ENCODE measurements at regions not wholly inside any gene's neighbourhood (a gene's known extent, or its start where the extent isn't known, plus 50 kb on each side); places are given as distances from the start of the nearest gene placed in this dataset.
A peak's percentile ranks its signal among the peaks of the same experiment; 100 is the strongest.

DNA sequence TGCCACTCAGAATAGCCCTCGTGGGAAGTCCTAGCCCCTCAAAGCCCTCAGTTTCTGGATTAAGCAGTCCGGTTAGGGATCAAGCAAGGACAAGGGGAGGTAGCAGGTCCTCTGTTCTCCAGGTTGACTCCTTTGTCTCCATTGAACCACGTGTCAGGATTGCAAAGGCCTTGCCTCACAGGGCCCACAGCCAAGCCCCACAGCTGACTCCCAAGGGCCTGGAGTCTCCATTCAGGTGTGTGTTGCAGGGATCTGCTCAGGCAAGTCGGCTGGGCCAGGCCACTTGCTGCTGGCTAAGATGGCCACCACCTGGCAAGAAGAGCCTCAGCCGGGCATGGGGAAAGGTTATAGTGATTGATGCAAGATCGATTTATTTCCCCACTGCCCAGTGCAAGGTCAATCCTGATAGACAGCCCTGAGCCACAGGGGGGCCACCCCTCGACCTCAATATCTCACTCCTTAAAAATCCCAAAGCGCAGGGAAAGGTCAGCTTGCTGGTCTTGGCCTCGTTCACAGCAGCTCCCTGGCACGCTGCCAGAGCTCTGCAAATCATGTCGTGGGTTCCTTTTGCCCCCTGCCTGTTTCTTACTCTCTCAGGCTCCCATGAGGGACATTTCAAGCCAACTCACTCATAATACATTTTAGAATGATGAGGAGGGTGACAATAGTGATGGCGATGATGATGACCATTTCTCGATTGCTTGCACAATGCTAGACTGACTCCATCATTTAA, 75.9 kb downstream of the EDN3 start:
- DNase-seq: no peak

DNA sequence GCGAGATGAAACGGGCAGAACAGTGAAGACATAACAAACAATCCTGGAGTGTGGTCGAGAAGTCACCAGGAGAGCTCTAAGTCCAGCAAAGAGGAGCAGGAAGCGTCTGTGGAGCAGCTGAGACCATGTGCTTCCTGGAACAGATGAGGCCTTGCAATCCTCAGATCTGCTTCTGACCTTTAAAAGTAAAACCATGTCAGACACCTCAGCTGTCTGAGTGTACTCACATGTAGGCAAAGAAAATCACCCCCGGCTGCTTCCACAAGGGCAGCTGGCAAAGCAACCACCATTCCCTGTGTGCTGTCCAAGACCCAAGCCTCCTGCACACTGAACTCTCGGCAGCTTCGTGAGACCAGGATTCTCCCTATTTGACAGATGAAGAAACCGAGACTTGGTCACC, 76.6 kb downstream of the EDN3 start:
- no peak for DNase-seq

DNA sequence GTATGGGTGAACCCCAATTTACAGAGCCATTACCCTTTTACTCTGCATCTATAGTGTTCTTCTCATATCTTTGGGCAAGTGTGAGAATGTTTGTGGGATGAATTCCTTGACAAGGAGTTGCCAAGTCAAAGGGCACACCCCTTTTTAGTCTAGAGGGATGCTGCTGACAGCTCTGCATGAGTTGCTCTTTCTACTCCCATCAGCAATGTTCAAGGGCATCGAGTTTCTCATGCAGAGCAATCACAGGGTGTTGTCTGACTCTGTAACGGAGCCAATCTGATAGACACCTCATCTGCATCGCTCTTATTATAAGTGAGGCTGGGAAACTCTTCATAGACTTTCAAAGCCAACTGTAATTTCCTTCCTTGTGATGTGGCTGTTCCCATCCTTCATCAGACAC, 77.4 kb downstream of the EDN3 start:
- no peak for DNase-seq

DNA sequence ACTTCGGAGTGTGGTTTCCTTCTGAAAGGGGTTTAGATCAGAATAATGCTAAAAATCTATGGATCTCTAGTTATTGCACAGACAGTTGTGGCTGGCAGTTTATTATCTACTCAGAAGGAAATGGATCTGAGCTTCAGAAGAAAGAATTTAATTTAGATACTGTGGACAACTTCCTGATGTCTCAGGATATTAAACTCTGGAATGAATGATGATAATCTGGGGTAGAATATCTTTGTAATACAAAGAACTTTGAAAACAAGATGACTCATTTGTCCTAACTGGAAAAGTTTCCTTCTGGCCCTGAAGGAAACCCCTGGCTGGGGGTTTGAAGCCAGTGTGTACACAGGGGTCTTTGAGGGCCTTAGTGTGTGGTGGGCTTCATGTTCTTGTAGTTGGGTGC, 78.0 kb downstream of the EDN3 start:
- no peak for DNase-seq

DNA sequence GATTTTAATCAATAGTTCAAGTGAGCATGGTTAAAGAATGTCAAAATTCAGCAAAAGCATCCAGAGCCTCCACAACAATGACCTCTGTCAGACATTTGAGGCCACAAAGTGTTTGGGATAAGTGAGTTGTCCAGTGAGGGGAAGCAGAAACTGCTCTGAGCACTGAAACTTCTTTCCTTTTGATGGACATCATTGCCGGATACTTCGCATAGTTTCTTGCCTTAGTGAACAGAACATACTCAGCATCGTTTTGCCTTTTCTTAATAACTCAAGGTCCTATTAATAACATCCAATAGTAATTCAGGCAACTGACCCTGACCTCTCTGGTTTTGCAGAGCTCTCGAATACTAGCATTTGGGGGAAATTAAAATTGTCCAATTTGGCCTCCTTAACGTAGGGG, 78.6 kb downstream of the EDN3 start:
- DNase-seq: no peak

DNA sequence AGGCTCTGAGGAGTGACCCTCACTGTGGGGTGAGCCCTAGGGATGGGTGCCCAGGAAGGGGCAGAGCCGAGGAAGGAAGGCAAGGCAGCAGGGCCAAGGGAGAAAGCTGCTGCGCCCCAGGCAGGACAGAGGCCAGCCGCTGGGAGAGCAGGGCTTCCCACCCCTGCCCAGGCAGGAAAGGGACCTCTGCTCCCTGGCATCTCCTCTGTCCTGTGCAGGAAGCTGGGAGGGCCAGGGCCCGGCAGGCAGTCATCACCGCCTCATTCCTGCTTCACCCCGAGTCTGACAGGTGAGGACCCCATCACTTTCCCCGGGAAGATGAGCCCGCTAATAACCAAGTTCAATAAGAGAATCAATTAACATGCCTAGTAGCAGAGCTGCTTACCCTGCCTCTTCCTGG, 81.3 kb downstream of the EDN3 start:
- no peak for DNase-seq

DNA sequence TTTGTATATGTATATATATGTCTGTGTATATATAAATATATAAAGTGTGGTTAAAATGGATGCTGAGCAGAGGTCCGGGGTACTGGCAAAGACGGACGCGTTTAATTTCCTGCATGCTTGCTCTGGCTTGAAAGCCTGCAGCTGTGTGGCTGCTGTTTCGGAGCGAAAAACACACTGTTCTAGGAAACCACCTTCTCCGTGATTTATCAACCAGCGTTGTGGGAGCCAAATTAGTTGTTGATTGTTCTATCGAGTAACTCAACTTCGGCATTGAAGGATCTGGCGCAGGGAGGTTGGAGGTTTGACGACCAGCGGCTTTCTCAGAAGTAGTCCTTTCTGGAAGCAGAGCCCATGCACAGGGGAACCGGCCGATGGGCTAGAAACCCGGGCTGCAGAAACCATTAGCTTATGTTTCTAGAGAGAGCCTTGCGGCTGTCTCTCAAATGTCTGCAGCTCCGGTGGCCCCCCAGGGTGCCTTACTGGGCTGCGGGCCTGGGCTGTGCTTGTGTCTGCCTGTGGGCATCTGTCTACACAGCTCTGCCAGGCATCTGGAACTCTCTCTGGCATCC, 81.8 kb downstream of the EDN3 start:
- no peak for DNase-seq

DNA sequence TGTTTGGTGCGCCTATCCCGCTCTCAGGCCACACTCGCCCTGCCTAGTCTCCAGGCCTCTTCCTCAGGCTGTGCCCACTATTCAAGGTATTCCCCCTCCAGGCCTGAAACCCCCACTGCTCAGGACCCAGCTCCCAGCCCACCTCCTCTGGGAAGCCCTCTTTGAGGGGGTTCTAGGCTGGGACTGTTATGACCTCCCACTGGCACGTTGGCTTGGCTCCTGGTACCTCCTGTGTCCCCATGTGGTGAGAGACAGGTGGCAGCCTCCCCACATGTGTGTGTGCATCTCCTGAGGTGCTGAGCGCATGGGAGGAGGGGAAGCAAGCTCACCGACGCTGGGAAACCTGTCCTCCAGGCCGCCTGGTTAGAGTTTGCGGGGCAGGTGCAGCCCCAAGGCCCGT, 82.5 kb downstream of the EDN3 start:
- DNase-seq: no peak

DNA sequence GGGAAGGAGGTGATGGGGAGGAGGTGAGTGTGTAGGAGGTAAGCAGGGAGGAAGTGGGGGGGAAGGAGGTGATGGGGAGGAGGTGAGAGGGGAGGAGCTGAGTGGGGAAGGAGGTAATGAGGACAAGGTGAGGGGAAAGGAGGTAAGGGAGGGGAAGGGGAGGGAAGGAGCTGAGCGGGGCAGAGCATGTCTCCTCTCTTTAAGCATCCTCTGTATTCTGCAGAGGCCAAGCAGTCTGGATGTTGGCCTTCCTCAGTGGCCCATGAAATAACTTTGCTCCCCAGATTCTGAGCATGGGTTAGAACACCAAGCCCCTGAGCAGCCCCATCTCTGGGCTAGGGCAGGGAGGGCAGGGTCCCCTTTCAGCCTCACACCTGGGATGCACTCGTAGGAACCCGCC, 84.6 kb downstream of the EDN3 start:
- DNase-seq: no peak

DNA sequence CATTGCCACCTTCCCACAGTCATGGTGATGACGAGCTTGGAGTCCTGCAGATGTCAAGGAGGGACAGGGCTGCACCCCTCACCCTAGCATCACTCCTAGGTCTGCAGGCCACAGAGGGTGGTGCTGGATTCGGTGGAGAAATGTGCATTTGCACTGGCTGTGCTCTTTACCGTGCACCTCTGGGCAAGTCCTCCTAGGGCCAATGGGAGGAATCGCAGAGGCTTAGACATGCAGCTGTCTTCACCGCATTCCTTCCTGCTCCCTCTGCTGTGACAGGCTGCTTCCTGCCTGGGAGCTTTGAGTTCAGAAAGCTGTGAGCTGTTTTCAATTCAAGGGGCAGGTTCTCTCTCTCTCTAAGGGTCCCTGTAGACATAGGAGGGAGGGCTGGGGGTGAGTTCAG, 85.1 kb downstream of the EDN3 start:
- DNase-seq: no peak

DNA sequence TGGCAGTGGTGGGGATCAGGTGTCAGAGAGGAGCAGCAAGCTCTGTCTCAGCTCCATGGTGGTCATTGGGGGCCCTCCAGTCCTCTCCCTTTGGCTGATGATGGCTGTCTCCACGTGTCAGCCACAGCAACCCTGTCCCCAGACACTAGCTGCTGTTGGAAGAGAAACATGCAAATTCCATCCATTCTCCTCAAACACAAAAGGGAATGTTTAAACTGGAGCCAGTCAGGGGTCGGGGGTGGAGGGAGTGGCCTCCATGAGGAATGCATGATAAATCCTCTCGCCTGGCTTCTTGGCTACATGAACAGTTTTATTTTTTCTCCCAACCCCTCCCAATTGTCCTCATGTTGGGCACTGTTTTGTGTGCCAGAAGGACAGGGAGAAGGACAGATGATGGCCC, 86.4 kb downstream of the EDN3 start:
- no peak for DNase-seq

DNA sequence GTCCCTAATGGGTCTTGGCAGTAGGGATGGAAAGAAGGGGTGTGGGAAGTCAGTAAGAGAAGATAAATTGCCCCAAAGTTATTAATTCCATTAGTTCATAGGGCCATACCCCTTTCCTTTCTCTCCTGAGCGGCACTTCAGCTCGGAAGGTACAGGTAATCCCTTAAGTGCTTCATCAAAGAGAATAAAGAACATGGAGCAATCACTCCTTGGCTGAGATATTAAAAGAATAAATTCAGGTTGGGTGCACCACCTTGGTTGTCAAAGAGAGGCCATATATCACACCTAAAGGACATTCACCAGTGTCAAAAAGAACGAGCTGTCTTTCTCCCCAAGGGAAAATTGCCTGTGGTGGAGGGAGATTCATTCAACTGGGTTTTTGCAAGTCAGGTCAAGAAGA, 87.5 kb downstream of the EDN3 start:
- no peak for DNase-seq

DNA sequence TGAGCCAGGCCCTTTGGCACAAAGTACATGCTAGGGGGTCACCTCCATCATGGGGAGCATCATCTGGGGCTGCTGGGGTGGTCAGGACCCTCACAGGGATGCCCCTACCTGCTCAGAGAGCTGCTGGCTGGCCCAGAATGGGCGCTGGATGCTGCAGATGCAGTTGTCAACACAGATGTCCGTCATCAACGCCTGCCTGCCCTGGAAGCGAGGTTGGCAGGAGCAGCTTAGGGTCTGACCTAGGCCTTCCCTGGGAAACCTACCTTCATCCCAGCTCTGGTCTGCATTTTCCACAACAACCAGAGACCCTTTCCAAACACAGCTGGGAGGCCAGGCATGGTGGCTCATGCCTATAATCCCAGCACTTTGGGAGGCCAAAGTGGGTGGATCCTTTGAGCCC, 88.0 kb downstream of the EDN3 start:
- DNase-seq: no peak

DNA sequence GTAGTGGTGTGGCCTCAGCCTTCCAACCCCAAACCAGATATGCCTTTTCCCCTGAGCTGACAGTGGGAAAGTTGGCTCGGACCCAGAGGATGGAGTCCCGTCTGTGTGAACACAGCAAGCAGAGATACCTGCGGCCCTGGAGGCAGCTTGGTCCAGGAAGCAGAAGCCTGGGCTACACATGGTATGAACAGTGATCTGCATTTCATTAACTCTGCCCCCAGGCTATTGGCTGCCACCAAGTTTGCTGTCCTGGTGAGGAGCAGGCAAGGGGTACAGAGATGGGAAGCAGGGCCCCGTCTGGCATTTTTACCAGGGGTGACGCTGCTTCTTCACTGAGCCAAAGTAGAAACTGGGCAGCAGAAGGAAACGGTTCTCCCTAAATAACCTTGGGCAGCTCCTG, 90.0 kb downstream of the EDN3 start:
- DNase-seq: no peak

DNA sequence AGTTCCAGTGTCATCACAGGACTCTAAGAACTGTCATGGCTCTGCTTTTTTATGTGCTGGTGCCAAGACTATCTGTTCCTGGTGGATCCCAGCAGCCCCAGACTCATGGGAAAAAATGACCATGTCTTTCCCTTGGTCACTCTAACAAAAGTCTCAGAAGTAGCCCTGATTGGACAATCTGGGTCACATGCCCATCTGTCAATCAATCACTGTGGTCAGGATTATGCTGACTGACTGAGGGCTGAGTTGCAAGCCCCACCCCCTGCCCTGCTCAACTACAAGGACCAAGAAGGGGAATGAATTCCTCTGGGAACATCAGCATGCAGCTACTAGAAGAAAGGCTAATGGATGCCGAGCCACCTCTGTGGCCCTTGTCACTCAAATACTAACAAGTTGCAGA, 91.6 kb downstream of the EDN3 start:
- no peak for DNase-seq

DNA sequence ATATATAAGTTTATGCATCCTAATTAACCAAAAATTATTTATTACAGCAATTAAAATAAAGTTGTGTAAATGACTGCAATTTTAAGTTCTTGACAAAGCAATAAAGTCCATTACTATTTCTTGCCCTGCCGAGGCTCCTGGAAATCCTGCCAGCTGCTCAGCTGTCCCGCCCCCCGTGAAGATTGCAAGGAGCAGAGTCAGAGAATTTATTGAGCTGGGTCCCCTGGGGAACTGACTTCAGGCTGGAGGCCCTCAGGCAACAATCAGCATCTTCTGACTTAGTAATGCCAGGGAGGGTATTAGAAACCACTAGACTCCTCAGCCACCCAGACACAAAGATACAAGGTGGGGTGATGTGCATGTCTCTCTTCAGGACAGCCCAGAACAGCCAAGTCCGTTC, 92.3 kb downstream of the EDN3 start:
- no peak for DNase-seq

DNA sequence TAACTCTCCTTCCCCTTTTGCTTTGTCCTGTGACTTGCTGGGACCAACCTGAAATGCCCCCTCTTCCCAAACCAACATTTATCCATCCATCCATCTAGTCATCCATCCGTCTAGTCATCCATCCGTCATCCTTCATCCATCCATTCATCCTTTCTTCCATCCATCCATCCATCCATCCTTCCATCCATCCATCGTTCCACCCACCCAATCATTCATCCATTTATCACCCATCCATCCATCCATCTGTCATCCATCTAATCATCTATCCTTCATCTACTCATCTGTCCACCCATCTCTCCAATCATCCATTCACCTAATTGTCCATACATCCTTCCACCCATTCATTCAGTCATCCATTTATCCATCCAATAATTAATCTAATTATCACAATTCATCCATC, 92.7 kb downstream of the EDN3 start:
- DNase-seq: no peak

DNA sequence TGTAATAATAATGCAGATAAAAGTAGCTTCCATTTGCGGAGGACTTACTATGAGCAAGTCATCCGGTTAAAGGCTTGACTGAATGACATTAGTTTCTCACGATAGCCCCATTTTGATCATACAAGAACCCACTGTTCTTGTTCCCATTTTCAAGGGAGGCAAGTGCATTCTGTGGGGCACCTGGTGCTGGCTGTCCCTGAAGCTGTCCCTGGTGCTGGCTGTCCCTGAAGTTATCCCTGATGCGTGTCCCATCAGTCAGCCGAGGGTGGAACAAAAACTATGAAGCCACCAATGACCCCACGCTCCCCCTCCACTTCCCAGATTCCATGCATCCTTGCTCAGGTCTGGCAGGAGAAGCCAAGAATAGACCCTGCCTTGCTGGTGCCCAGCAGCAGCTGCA, 95.3 kb downstream of the EDN3 start:
- DNase-seq: no peak

DNA sequence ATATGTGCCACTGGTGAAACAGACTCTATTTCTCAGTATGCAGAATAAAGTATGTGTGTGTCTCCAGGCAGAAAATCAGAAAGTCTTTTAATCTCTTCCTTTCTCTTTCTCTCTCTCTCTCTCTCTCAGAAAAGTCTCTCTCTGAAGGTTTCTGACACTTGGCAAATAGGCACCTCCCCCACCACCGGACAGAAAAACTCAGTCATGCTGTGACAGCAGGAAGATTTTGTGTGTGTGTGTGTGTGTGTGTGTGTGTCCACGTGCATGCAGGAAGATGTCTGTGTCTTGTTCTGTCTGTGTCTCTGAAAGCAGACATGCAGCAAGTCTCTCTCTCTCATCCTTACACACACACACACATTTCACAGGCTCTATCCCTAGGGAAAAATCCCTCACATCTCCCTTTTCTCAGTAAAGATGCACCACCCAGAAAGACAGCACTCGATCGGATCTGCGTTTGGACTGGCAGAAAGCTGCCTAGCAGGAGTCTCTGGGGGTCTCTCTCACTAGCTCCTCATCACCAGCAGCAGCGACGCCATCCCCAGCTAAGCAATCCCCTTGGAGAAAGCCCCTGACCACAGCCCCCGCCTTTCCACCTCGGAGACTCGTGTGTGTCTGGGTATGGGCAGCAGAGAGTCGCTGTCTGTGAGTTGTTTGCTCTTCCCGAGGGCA, 98.3 kb downstream of the EDN3 start:
- no peak for DNase-seq

DNA sequence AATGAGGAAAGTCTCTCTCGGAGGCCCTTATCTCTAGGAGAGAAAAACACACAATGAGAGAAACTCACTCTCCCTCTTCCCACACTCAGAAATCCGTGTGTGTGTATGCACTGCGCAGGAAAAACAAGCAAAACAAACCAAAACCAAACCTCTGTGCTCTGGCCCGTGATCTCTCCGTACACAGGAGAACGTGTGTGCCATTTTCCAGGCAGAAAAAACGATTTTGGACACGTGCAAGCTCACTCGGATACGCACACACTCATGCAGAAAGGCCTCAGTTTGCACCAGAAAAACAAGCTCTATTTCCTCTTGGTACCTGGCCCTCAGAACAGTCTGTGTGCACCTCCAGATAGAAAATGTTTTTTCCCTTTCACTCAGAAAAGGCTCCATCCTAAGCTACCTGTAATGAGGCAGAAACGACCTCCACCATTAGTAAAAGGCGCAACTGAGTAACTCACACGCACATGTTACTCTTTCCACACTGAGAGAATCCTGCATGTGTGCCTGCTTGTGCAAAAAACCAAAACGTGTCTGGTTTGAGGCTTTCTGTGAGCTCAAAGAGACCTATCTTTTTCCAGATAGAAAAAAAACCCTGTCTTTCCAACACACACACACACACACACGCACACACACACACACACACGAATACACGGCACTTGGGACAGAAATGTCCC, 99.2 kb downstream of the EDN3 start:
- DNase-seq: no peak

DNA sequence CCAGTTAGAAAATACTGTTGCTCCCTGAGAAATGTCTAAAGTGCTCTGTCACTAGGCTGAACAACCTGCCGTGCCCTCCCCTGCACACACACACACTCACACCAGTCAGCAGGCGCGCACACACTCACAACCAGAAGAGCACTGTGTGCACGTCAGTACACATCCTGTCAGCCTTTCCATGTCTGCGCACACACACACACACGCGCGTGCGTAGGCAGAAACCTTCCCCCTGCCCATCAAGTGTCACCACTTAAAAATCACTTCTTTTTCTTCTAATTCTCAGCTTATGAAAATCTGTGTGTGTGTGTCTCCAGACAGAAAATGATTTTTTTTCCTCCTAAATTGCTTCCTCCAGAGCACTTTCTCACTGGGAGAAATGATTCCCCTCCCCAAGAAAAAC, 100.3 kb downstream of the EDN3 start:
- DNase-seq: no peak

DNA sequence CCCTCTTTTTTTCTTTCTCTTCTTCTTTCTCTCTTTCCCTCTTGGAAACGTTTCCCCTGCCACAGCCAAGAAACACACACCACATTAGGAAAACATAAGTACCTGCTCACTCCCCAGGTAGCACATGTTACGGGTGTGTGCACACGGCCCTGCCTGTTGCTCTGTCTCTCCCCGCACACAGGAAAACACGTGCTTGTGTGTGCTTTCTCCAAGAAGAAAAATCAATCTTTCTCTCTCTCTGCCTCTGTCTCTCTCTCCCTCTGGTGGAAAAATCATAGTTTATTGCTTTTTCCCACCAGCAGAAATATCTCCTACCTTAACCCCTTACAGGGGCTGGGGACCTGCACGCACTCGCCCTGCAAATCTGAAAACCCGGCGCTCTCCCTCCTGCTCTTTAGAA, 102.3 kb downstream of the EDN3 start:
- no peak for DNase-seq

DNA sequence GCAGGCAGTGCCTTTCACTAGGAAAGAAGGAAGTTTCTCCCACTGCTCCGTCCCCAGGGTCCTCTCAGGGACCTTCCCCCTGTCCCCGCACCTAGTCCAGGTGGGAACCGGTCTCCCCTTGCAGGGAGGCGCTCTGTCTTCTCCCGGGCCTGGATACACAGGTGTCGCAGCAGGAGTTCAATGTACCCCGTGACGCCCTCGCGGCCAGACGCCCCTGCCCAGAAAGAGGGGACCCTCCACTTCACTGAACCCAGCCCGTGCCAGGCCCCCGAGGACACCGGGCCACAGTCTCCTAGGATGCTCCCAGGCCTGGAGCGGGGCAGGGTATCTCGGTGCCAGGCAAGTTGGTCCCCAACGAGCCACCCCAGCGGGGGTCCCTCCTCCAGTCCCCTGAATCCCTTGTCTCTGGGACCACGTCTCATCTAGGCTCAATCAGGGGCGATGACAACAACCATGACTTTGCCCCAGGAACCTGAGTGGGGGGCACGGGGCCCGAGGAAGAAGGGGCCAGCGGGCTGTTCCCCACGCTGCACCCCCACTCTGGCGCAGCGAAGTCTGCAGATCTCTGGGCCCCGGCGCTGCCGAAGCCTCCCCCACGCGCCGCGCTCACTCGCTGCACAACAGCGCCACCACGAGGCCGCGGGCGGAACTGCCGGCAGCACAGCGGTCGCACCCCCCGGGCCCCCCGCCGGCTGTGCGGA, 103.0 kb downstream of the EDN3 start:
- DNase-seq: peak; percentile 22

DNA sequence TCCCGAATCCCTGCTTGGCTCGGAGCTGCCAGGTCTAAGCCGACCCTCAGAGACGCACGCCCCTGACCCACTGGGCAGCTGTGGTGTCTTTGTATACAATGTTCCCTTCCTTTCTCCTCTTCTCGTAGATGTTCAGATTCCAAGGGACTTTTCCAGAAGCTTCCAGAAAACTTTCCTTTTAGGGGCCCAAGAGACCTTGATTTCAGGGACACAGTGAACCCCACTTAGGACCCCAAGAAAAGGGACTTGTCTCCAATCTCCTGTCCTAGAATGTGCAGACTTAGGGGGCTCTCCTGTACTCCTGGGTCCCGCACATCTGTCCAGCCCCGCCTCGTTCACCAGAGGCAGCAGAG, 103.5 kb downstream of the EDN3 start:
- DNase-seq: no peak

Measured in NCI-H2107 (cell line).